Mucosa of gallbladder (tissue), 1 donor: ENCODE measurements at regions not wholly inside any gene's neighbourhood (a gene's known extent, or its start where the extent isn't known, plus 50 kb on each side); places are given as distances from the start of the nearest gene placed in this dataset.
A peak's percentile ranks its signal among the peaks of the same experiment; 100 is the strongest.
"Not testable (repeated sequence)": the region's sequence is repeated elsewhere in the genome, so short reads cannot be mapped to it uniquely, and the experiment has no call there.

Experiments
- DNase-seq: peaks from one replicate; pipeline ENCODE4 v3.0.0-alpha.2; 2020; ENCODE audit warnings: low spot score
- donor health status: DM: no; HTN: no; CAD: no.

DNA sequence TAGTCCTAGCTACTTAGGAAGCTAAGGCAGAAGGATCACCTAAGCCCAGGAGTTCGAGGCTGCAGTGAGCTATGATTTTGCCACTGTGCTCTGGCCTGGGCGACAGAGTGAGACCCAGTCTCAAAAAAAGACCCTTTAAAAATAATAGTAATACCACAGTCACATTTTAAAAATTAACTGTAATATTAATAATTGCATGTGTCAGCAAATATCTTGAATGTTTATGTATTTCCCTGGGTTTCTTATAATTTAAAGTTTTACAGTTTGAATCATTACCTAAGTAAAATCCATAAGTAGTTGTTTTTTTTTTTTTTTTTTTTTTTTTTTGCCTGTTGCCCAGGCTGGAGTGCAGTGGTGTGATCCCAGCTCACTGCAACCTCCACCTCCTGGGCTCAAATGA, 69.2 kb downstream of the LYZL2 start:
- no peak for DNase-seq

DNA sequence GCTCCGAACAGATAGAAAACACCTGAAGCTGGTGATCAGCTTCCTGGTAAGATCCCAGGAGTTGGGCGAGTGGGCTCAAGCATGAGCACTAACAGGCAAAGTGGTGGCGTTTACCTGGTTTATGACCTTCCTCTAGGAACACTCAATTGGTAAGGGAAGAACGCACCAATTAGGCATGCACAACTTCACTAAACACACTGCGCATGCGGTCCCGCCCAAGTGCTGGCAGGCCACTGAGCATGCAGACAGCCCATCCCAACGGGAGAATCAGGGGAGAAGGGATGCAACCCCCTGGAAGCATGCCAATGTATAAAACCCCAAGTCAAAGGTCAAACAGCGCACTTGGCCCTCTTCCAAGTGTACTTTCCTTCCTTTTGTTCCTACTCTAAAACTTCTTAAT, 70.4 kb downstream of the LYZL2 start:
- no peak for DNase-seq

DNA sequence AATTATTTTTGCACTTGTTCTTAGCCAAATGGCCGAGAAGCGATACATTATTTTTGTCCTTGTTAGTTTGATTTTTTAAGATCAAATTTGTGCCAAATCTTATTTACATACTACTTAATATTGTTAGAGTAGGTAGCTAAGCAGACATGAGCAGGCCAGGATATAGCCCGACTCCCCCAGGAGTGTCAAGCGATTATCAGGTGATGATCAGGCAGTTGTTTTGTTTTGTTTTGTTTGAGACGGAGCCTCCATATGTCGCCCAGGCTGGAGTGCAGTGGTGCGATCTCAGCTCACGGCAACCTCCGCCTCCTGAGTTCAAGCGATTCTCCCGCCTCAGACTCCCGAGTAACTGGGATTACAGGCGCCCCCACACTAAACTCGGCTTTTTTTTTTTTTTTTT, 71.1 kb downstream of the LYZL2 start:
- no peak for DNase-seq

DNA sequence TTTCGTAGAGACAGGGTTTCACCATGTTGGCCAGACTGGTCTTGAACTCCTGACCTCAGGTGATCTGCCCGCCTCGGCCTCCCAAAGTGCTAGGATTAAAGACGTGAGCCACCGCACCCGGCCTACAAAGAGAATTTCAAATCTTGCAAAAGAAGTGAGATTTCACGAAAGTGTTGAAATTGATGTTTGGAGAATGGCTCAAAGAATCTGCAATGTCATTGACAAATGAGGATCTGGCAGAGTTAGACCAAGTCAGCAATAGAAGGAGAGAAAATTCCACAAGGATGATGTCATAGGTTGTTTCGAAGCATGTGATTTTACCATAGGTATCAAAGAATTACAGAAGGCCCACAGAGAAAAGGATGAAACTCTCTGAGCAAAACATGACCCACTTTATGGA, 71.7 kb downstream of the LYZL2 start:
- no peak for DNase-seq

- no peak for DNase-seq
Observed at GRCh38 chr10:30556189-30556588, 73.4 kb downstream of the LYZL2 start.

DNA sequence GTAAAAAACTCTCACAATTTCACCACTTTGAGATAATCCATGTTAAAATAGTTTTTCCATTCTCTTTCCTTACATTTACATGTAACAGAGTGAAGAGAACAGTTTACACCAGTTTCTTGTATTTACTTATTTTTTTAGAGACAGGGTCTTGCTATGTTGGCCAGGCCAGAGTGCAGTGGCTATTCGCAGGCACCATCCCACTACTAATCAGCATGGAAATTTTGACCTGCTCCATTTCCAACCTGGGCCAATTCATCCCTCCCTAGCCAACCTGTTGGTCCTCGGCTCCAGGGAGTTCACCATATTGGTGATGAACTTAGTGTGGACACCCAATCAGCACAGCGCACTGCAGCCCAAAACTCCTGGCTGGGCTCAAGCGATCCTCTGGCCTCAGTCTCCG, 74.1 kb downstream of the LYZL2 start:
- no peak for DNase-seq

DNA sequence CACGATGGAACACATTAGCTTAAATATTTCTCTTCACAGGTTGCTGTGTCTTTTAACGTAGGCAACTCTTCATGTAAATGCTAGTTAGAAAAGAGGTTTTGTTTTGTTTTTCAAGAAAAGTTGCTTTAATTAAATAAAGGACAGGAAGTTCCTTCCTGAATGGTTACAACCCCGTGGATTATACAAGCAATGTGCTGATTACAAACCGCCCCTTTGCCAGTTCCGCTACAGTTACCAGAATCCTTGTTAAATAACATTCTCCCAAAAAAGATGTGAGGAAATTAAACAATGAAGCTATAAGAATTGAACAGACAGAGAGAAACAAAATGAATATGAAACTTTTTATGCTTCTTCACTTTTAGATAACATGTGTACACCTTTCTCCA, 75.1 kb downstream of the LYZL2 start:
- no peak for DNase-seq

DNA sequence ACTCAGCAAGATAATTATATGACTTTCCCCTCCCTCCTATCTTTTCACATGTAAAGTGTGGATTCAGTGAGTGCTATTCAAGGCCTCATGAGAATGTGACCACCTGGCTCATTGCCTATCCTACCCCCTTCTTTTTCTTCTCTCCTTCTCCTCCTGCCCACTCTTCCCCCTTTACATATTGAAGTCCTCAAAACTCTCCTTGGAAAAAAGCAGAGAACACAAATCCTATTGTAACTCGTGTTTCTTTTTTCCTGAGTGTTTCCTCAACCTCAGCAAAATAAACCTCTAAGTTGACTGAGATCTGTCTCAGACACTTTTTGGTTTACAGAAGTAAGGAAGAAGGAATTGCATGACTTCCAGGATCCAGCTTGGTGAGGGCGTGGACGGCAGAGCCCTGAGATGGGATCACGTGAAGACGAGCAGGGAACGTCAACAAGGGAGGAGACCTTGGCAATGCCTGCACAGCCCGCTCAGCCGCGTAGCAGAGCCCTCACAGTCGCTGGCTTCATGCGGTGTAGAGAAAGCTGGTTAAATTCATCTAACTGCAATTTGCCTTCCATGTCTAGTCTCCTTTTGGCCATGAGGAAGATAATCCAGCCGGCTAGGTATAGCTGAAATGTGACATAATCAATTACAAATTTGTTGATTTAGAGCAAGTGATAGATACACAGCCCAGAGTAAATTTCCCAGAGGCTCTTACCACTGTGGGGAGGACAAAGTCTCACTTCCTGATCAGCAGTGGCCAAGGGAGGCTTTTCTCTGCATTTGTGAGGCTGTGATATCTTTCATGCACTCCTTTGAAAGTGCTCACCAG, 75.7 kb downstream of the LYZL2 start:
- peak; percentile 80 for DNase-seq

GRCh38 chr10:30553018-30553625, 76.4 kb downstream of the LYZL2 start:
- DNase-seq, result no peak

DNA sequence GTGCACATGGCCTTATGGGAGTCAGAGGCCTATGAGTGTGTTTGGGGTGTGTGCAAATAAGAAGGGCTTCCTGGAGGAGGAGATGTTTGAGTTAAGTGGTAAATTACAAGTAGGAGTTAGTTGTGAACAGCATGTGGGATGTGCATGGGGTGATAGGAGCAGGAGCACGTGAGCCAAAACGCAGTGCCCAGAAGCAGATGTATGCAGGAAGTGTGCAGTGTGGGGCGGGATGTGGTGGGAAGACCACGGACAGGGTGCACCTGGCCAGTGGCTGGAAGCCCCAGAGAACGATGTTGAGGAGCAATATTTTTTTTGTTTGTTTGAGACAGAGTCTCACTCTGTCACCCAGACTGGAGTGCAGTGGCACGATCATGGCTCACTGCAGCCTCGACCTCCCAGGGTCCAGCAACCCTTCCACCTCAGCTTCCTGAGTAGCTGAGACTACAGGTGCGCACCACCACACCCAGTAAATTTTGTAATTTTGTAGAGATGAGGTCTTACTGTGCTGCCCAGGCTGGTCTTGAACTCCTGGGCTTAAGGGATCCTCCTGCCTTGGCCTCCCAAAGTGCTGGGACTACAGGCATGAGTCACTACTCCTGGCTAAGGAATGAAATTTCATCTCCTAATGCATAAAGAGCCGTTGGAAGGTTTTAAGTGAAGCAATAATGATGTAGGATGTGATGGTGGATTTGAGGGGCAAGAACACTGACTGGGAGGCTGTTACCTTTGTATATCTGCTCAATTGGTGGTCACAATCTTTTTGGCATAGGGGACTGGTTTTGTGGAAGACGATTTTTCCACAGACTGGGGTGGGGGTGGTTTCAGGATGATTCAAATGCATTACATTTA, 78.4 kb downstream of the LYZL2 start:
- DNase-seq, result no peak

- not testable (repeated sequence) for DNase-seq
Observed at GRCh38 chr10:30549134-30549687, 80.3 kb downstream of the LYZL2 start.

DNA sequence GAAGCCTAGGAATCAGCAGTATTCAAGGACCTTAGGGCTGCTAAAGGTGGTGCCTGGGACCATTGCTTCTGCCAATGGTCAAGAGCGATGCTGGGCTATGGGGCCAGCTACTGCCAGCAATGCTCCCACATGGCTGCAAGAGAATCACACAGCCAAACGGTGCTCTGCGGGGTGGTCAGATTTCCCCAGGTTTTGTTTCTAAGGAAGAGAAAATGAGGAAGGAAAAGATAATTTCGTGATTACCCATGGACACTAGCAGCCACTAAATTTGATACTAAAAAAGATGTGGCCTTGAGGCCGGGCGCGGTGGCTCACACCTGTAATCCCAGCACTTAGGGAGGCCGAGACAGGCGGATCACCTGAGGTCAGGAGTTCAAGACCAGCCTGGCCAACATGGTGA, 83.0 kb downstream of the LYZL2 start:
- DNase-seq, result no peak

DNA sequence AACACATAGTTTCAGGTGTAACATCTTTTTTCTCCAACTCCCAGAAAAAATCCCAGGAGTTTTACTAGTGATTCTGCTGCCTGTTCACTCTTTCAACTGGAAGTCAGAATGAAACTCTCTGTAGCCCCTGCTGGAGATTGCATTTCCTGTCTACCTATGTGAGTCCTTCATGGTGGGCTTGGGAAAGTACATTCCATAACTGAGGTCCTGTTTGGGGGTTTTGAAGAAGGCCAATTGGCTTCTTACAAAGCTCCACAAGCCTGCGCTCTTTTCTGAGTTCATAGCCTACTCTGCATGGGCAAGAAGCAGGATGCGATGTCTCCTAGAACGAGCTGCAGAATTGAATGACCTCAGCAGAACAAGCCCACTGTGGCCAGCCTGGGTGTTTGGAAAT, 86.7 kb downstream of the LYZL2 start:
- DNase-seq, result no peak

DNA sequence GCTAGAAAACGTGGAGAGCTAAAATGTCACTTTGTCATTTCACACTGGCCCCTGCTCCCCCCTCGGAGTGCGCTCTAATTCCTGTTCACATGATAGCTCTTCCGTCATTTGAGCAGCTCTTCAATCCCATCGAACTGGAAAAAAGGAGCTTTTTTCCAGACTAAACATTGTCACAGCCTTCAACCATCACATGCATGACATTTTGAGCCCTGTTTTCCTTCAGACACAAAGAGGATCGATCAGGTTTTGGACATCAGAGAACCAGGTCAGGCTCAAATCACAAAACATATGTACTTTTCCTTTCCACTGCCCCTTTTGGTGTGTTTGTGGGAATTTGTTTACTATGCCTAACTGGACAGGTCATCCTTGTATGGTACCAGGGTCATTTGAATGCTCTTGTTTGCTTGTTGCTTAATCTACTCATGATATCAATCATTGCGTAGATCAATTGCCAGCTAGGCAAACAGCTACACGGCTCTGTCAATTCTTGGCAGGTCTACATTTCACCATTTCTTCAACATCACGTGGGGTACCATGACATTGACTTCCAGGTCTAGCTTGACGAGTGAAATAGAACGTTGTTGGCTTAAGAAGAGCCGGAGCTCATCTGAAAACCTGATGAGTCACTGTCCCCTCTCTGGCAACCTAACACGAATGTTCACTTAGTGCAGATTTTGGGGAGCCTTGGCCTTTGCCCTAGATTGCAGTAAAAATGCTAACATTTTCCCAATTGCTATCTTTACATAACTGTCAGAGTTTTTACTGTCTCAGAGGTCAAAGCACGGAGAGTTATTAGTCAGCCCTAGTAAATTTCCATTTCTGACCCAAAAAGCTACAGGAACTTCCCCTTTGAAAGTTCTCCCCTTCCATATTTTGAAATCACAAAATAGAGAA, 87.3 kb downstream of the LYZL2 start:
- DNase-seq, result peak; percentile 64

GRCh38 chr10:30540276-30540675, 89.3 kb downstream of the LYZL2 start:
- DNase-seq, result no peak

DNA sequence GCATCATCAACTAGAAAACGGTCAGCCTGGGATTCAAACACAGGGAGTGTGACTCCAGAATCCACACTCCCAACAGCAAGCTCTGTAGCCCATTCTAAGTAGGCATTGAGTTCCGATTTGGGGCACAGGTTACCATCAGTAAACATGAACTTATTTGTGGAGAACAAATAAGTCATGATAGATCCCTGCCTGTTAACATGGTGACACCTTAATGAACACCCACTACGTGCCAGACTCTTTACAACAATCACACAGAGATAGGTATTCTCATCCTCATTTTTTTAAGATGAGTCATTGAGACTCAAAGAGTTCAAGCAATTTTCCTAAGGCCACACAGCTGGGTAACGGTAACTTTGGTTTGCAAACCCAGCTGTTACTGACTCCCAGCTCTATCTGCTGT, 91.5 kb downstream of the LYZL2 start:
- DNase-seq, result no peak

GRCh38 chr10:30537586-30537985, 92.0 kb downstream of the LYZL2 start:
- DNase-seq, result no peak

- not testable (repeated sequence) for DNase-seq
Observed at GRCh38 chr10:30537158-30537557, 92.4 kb downstream of the LYZL2 start.

GRCh38 chr10:30536578-30536977, 93.0 kb downstream of the LYZL2 start:
- DNase-seq, result no peak

- DNase-seq, result no peak
Observed at GRCh38 chr10:30535677-30536076, 93.9 kb downstream of the LYZL2 start.

DNA sequence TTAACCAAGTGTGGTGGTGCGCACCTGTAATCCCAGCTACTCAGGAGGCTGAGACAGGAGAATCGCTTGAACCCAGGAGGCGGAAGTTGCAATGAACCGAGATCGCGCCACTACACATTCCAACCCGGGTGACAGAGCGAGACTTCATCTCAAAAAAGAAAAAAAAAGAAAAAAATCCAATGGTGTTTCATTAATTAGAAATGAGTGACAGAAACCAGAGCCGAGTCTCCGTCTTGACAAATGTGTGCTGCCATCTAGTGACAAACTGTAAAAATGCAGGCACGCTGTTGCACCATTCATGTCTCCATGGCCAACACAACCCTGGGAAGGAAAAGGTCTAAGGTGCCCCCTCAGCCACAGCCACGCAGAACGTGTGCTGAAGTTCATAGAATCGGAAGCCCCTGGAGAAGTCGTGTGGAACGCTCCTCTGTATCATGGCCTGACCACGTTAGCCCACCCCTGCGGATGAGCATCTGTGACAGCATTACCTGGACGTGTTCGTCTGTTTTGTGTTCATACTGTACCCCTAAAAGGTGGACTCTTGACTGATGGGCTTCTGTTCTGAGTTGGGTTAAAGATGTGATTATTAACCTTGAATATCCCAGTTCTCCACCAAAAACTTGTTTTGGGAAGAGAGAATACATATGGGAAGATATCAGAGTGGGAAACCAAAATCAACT, 94.9 kb downstream of the LYZL2 start:
- DNase-seq, result peak; percentile 79
